ACHN (cell line): ENCODE measurements at regions not wholly inside any gene's neighbourhood (a gene's known extent, or its start where the extent isn't known, plus 50 kb on each side); places are given as distances from the start of the nearest gene placed in this dataset.
"Not testable (repeated sequence)": the region's sequence is repeated elsewhere in the genome, so short reads cannot be mapped to it uniquely, and the experiment has no call there.

Experiments
- DNase-seq: peaks from one replicate; pipeline ENCODE4 v3.0.0-alpha.2; 2015
- in situ Hi-C: cut with HindIII; loops from 2 replicates; pipeline ENCODE4 v1.10.0; 2017; ENCODE audit warnings: low sequenced_read_pairs, low pct_ligation_motif_present, low pct_unique_long_range_greater_than_20kb

- in situ Hi-C loops: no loop called here
- peak; percentile 26 for DNase-seq
Measured at GRCh38 chr14:37819155-37820015, 224.0 kb downstream of the TTC6 start.

DNA sequence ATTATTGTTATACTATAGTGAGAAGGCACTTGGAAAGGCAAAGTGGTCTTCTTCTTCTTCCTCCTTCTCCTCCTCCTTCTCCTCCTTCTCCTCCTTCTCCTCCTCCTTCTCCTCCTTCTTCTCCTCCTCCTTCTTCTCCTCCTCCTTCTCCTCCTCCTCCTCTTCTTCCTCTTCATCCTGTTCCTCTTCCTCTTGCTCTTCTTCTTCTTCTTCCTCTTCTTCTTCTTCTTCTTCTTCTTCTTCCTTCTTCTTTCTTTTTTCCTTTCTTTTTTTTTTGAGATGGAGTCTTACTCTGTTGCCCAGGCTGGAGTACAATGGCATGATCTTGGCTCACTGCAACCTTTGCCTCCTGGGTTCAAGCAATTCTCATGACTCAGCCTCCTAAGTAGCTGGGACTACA lies 225.4 kb downstream of the TTC6 start:
- in situ Hi-C loops, DNase-seq: not testable (repeated sequence)

GRCh38 chr14:37824939-37825712 lies 229.7 kb downstream of the TTC6 start:
- in situ Hi-C loops: no loop called here
- no peak for DNase-seq

GRCh38 chr14:37826869-37827268 lies 231.4 kb downstream of the TTC6 start:
- in situ Hi-C loops: no loop called here
- DNase-seq: no peak

GRCh38 chr14:37830271-37830670 lies 234.8 kb downstream of the TTC6 start:
- no peak for DNase-seq
- in situ Hi-C loops: no loop called here

- in situ Hi-C loops: no loop called here
- no peak for DNase-seq
Measured at GRCh38 chr14:37834275-37834674, 238.8 kb downstream of the TTC6 start.

- DNase-seq, in situ Hi-C loops: not testable (repeated sequence)
Measured at GRCh38 chr14:37838778-37839177, 243.3 kb downstream of the TTC6 start.

- DNase-seq, in situ Hi-C loops: not testable (repeated sequence)
Measured at GRCh38 chr14:37841039-37841438, 245.6 kb downstream of the TTC6 start.

- DNase-seq: no peak
- in situ Hi-C loops: no loop called here
Measured at GRCh38 chr14:37842106-37842505, 246.7 kb downstream of the TTC6 start.

- no peak for DNase-seq
- in situ Hi-C loops: no loop called here
Measured at GRCh38 chr14:37843954-37844607, 248.7 kb downstream of the TTC6 start.

DNA sequence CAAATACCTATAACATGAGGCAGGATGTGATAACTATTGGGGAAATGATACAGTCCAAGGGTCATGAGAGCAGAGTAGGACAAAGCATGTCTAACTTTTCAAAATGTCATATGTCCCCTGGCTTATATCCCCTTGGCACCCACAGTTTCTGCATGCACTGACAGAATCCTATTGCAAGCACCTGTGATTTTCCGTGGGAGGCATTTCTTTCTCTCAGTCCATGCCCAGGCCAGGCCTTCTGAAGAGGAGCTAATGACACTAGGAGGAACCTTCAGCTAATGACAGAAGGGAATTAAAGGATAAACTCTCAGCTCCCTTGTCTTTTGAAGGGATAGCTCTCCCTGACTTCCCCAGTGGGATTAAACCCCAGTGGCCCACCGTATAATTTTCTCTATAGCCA lies 249.2 kb downstream of the TTC6 start:
- in situ Hi-C loops: no loop called here
- no peak for DNase-seq

- in situ Hi-C loops: no loop called here
- no peak for DNase-seq
Measured at GRCh38 chr14:37848985-37849621, 253.7 kb downstream of the TTC6 start.

- in situ Hi-C loops: no loop called here
- DNase-seq: no peak
Measured at GRCh38 chr14:37851054-37851453, 255.6 kb downstream of the TTC6 start.

DNA sequence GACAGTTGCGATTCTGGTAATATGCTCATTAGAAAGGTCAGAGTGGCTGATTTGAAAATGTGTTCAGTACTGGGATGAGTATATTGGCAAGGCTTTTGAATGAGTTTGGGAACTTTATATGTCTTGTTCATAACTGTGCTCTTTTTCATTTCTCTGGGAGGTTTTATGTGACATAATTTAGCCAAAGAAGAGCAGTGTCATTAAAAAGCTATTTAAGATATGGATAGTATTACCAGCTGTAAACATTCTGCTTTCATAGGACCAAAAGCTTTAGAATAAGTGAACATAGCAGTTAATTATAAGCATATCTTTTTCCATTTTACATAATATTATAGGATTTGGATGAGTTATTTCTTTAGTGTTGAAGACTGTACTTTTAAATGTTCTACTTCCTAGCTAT lies 260.4 kb downstream of the TTC6 start:
- in situ Hi-C loops: no loop called here
- no peak for DNase-seq

DNA sequence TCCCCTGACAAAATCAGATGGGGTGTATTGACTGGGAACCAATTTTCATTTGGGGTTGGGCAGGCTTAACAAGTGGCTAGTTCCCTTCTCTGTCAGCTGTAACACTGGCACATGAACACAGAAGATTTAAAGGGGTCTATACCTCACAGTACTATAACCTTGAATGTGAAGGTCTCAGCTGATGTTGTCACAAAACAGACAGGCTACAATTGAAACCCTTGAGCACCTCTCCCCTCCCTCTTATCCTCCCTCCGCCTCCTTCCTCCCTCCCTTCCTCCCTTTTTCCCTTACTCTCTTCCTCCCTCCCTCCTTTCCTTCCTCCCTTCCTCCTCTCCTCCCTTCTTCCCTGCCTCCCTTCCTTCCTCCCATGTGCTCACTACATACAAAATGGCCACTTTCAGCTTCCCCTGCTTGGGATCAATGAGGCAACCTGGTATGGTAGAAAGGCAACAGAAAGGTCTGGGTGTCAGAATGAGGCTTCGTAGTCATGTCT lies 262.4 kb downstream of the TTC6 start:
- no peak for DNase-seq
- in situ Hi-C loops: no loop called here

GRCh38 chr14:37858733-37859132 lies 263.3 kb downstream of the TTC6 start:
- in situ Hi-C loops: no loop called here
- DNase-seq: no peak

- DNase-seq: no peak
- in situ Hi-C loops: no loop called here
Measured at GRCh38 chr14:37859177-37859576, 263.7 kb downstream of the TTC6 start.

- in situ Hi-C loops: no loop called here
- DNase-seq: no peak
Measured at GRCh38 chr14:37862263-37862662, 266.8 kb downstream of the TTC6 start.

DNA sequence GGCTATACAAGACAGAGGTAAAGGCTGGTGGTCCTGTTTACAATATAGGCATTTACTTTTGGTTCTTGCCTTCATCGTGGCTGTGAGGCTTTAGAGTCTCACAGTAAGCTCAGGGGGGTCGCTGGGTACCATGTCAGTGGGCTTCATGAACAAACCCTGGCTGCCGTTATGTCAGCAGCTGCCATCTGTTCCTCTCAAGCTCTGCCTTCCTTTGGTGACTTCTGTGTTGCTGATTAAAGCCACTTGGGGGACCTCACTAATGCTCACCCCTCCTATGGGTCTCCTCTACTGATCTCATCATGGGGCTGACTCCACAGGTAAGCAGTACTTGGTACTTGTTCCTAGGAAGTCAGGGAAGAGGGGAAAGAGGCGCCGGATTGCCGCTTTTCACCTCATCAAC lies 268.7 kb downstream of the TTC6 start:
- in situ Hi-C loops: no loop called here
- DNase-seq: no peak
